ENCODE measurements at regions not wholly inside any gene's neighbourhood (a gene's known extent, or its start where the extent isn't known, plus 50 kb on each side); places are given as distances from the start of the nearest gene placed in this dataset.

- Histone ChIP-seq H3K4me3 (no peak overlapping the region), H3K27me3 (no peaks in the 10 kb centered on the region), H3K36me3 (no peaks in the 10 kb centered on the region), H3K9me3 (no peaks in the 10 kb centered on the region), H3K4me1 (peaks cover 0 to 10% (median 0%) of the 10 kb centered on the region in 4 donors), H3K27ac (no peak overlapping the region)
- in situ Hi-C loops (cut with MboI; ENCODE audit: low pct_ligation_motif_present in 1 of 4, low pct_unique_long_range_greater_than_20kb in 1 of 4, low sequenced_read_pairs in 3 of 4) (no loop called here), intact Hi-C loops (cut with DNase I; ENCODE audit: low total_unique reads) (no loop called here)
- 79% methylated on average over 1 of the region's 1 CpG; no CpG with 5 or more reads in 1 of the 2 donors for WGBS, 2 donors (ENCODE audit: low coverage in 1 of 2)
- no peak for TF ChIP-seq EP300 (IDR thresholded peaks at IDR 0.05; ENCODE audit: low read depth)
- no peak for TF ChIP-seq CTCF (IDR thresholded peaks at IDR 0.05)
- no peak for TF ChIP-seq POLR2AphosphoS5 (IDR thresholded peaks at IDR 0.05)
- TF ChIP-seq POLR2A (IDR thresholded peaks at IDR 0.05), result no peak
- DNase-seq, result no peak
These were observed 299.7 kb upstream of the PRDM1 start for GRCh38 chr6:105786449-105786848.

GRCh38 chr6:105785066-105785811 is 300.9 kb upstream of the PRDM1 start:
- 85 to 91% methylated on average over 3 to 6 of the region's 6 CpGs for WGBS, 2 donors (ENCODE audit: low coverage in 1 of 2)
- no peaks in the 10 kb centered on the region for H3K36me3 ChIP-seq
- H3K4me3 ChIP-seq, result no peak overlapping the region
- TF ChIP-seq POLR2AphosphoS5 (IDR thresholded peaks at IDR 0.05), result no peak
- no peak for TF ChIP-seq POLR2A (IDR thresholded peaks at IDR 0.05)
- no peak for TF ChIP-seq EP300 (IDR thresholded peaks at IDR 0.05; ENCODE audit: low read depth)
- TF ChIP-seq CTCF (IDR thresholded peaks at IDR 0.05), result no peak
- H3K4me1 ChIP-seq, result no peaks in the 10 kb centered on the region
- no peaks in the 10 kb centered on the region for H3K9me3 ChIP-seq
- in situ Hi-C loops (cut with MboI; ENCODE audit: low pct_ligation_motif_present in 1 of 4, low pct_unique_long_range_greater_than_20kb in 1 of 4, low sequenced_read_pairs in 3 of 4) (no loop called here), intact Hi-C loops (cut with DNase I; ENCODE audit: low total_unique reads) (no loop called here)
- H3K27me3 ChIP-seq, result no peaks in the 10 kb centered on the region
- DNase-seq, result no peak
- no peak overlapping the region for H3K27ac ChIP-seq

- in situ Hi-C loops (cut with MboI; ENCODE audit: low pct_ligation_motif_present in 1 of 4, low pct_unique_long_range_greater_than_20kb in 1 of 4, low sequenced_read_pairs in 3 of 4), result no loop called here
- WGBS, 2 donors (ENCODE audit: low coverage in 1 of 2), result 70 to 83% methylated on average over 1 to 2 of the region's 2 CpGs
- no peaks in the 10 kb centered on the region for H3K4me1 ChIP-seq
These were observed 302.0 kb upstream of the PRDM1 start for GRCh38 chr6:105784179-105784578.

More at GRCh38 chr6:105784179-105784578, 302.0 kb upstream of the PRDM1 start:
- intact Hi-C loops (cut with DNase I; ENCODE audit: low total_unique reads), result no loop called here
- Histone ChIP-seq H3K27ac (no peak overlapping the region), H3K36me3 (no peaks in the 10 kb centered on the region), H3K27me3 (no peaks in the 10 kb centered on the region), H3K9me3 (no peaks in the 10 kb centered on the region), H3K4me3 (no peak overlapping the region)
- no peak for DNase-seq
- TF ChIP-seq POLR2A (IDR thresholded peaks at IDR 0.05) (no peak), EP300 (IDR thresholded peaks at IDR 0.05; ENCODE audit: low read depth) (no peak), CTCF (IDR thresholded peaks at IDR 0.05) (no peak), POLR2AphosphoS5 (IDR thresholded peaks at IDR 0.05) (no peak)

All from transverse colon (tissue), 4 donors.